B cell (primary cell): ENCODE measurements at regions not wholly inside any gene's neighbourhood (a gene's known extent, or its start where the extent isn't known, plus 50 kb on each side); places are given as distances from the start of the nearest gene placed in this dataset.

Experiments
- ATAC-seq: fragments of 200-7000 bp; cut with Tn5 transposase; one replicate; pipeline ENCODE4 v1.10.0; 2021; ENCODE audit warnings: low read depth, mild to moderate bottlenecking, moderate number of reproducible peaks, moderate library complexity
- CTCF ChIA-PET: fragments of 350-600 bp; sonication (Branson Sonifier 250); formaldehyde crosslinking; loops from one replicate; lab custom pipeline; 2021; ENCODE audit warnings: antibody characterized with exemption, inconsistent platforms; lab: Charles Lee
- POLR2A ChIA-PET: fragments of 350-600 bp; sonication (Branson Sonifier 250); formaldehyde crosslinking; loops from one replicate; lab custom pipeline; 2021; ENCODE audit warnings: antibody characterized with exemption; lab: Charles Lee
- DNase-seq: peaks from one replicate; pipeline ENCODE4 v3.0.0; 2013
- H2AFZ ChIP-seq: 2 replicates; pipeline ENCODE4 v1.6.1; 2012; ENCODE audit warnings: mild to moderate bottlenecking, low read depth, low read length; ENCODE audit not compliant: insufficient read depth, poor library complexity, severe bottlenecking
- H3K27ac ChIP-seq, 2 donors: 1 replicate in 1 of 2; 2 replicates in 1 of 2; pipeline ENCODE4 v1.5.1; 2012 to 2013; ENCODE audit warnings: low read length in 2 of 2, mild to moderate bottlenecking in 2 of 2, moderate library complexity in 1 of 2
- H3K27me3 ChIP-seq, 4 experiments: fragments of 200-600 bp in 1 of 4; sonication (generic) in 1 of 4; replicated peaks in 1 of 4; 1 replicate in 2 of 4; 2 replicates in 2 of 4; pipeline versions ENCODE4 v1.6.1 to v1.7.0; 2013 to 2016; ENCODE audit warnings: low read length in 3 of 4, mild to moderate bottlenecking in 2 of 4, mixed read lengths in 1 of 4, moderate library complexity in 1 of 4; ENCODE audit not compliant: insufficient read depth in 4 of 4, control insufficient read depth in 3 of 4; ENCODE audit errors: control extremely low read depth in 1 of 4
- H3K36me3 ChIP-seq, 2 experiments: replicated peaks in 1 of 2; 1 replicate in 1 of 2; 2 replicates in 1 of 2; pipeline versions ENCODE4 v1.6.1 to v1.7.1; 2013; ENCODE audit warnings: low read length in 1 of 2; ENCODE audit not compliant: insufficient read depth in 2 of 2, control insufficient read depth in 1 of 2; ENCODE audit errors: control extremely low read depth in 1 of 2, extremely low read depth in 1 of 2
- H3K4me1 ChIP-seq, 2 donors: fragments of 200-600 bp in 1 of 2; sonication (generic) in 1 of 2; 1 replicate in 1 of 2; 2 replicates in 1 of 2; pipeline versions ENCODE4 v1.5.1 to v1.6.1; 2013 to 2017; ENCODE audit warnings: low read length in 2 of 2; ENCODE audit not compliant: control insufficient read depth in 2 of 2, insufficient read depth in 2 of 2
- H3K4me2 ChIP-seq: replicated peaks from 2 replicates; pipeline ENCODE3; 2012; ENCODE audit warnings: mild to moderate bottlenecking, low read depth, low read length; ENCODE audit not compliant: poor library complexity, severe bottlenecking
- H3K4me3 ChIP-seq, 5 experiments: fragments of 200-600 bp in 1 of 5; sonication (generic) in 1 of 5; 1 replicate in 3 of 5; 2 replicates in 2 of 5; pipeline versions ENCODE4 v1.5.1 to v1.7.0; 2011 to 2016; ENCODE audit warnings: low read length in 4 of 5, mild to moderate bottlenecking in 4 of 5, low read depth in 2 of 5, control low read depth in 1 of 5, moderate library complexity in 1 of 5; ENCODE audit not compliant: insufficient read depth in 1 of 5; ENCODE audit errors: control extremely low read depth in 1 of 5, extremely low read depth in 1 of 5
- H3K79me2 ChIP-seq: fragments of 200-600 bp; sonication (generic); one replicate; pipeline ENCODE4 v1.6.0; 2016; ENCODE audit warnings: low read length; ENCODE audit not compliant: control insufficient read depth, insufficient read depth
- H3K9ac ChIP-seq: fragments of 200-600 bp; sonication (generic); 2 replicates; pipeline ENCODE4 v1.6.1; 2017; ENCODE audit warnings: mild to moderate bottlenecking, low read length, moderate library complexity
- H3K9me3 ChIP-seq, 3 donors: one replicate each; pipeline versions ENCODE4 v1.6.1 to v1.7.1; 2013; ENCODE audit warnings: low read length in 2 of 3; ENCODE audit not compliant: control insufficient read depth in 2 of 3, insufficient read depth in 1 of 3; ENCODE audit errors: control extremely low read depth in 1 of 3
- H4K20me1 ChIP-seq: 2 replicates; pipeline ENCODE4 v1.6.0; 2012; ENCODE audit warnings: mild to moderate bottlenecking, low read length; ENCODE audit not compliant: insufficient read depth, control insufficient read depth, poor library complexity, severe bottlenecking
- H3K27ac Mint-ChIP-seq: one replicate; pipeline ENCODE4 v1.8.0; 2021; ENCODE audit warnings: mixed read lengths
- H3K27me3 Mint-ChIP-seq: one replicate; pipeline ENCODE4 v1.8.0; 2021; ENCODE audit warnings: mixed read lengths
- H3K4me1 Mint-ChIP-seq: one replicate; pipeline ENCODE4 v1.8.0; 2021; ENCODE audit warnings: mixed read lengths
- H3K4me3 Mint-ChIP-seq: one replicate; pipeline ENCODE4 v1.8.0; 2021; ENCODE audit warnings: mixed read lengths
- H3K9me3 Mint-ChIP-seq: one replicate; pipeline ENCODE4 v1.8.0; 2022; ENCODE audit warnings: mixed read lengths; ENCODE audit not compliant: insufficient read depth
- CTCF ChIP-seq: fragments of 200-600 bp; IDR thresholded peaks from one replicate; pipeline ENCODE4 v1.8.0; 2022; ENCODE audit warnings: antibody characterized with exemption, mild to moderate bottlenecking
- EZH2 ChIP-seq: IDR thresholded peaks from 2 replicates; pipeline ENCODE4 v1.6.1; 2012; ENCODE audit warnings: borderline replicate concordance, low read depth, mild to moderate bottlenecking, moderate library complexity, low read length; ENCODE audit not compliant: insufficient read depth, poor library complexity, severe bottlenecking
- WGBS: methylation state at CpG from one replicate; pipeline ENCODE4 v1.1.5; 2013; ENCODE audit warnings: missing lambda C conversion rate; ENCODE audit not compliant: insufficient coverage; 5-methylcytosine and 5-hydroxymethylcytosine counted together
- intact Hi-C: fragments of 100-400 bp; cut with micrococcal nuclease; formaldehyde crosslinking; loops from one replicate; pipeline ENCODE4 v1.10.0; 2022

DNA sequence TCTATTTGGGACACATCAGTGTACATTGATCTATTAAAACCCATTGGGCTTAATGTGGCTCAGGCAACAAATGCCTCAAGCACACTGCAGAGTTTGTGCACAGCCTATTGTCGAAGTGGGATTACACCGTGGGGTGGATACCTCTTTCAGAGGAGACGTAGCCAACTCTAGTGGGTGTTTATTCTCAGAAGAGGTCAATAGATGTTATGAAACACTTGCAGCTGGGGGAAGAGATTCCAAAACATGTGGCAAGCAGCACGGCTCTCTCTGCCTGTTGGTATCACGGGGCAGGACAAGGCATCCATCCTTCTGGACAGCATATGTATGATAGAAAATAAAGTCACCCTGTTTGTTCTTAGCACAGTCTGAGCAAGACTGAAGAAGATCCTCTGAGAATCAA, 121.4 kb upstream of the COPS8 start:
- Histone ChIP-seq H3K4me2 (no peak overlapping the region), H3K9ac (no peak overlapping the region), H4K20me1 (no peaks in the 10 kb centered on the region), H3K4me1 (no peaks in the 10 kb centered on the region), H3K27me3 (no peaks in the 10 kb centered on the region), H3K36me3 (no peaks in the 10 kb centered on the region), H3K27ac (no peak overlapping the region), H3K79me2 (no peaks in the 10 kb centered on the region), H2AFZ (no peak overlapping the region), H3K4me3 (no peak overlapping the region), H3K9me3 (no peaks in the 10 kb centered on the region)
- TF ChIP-seq CTCF (no peak), EZH2 (no peak)
- H3K27me3 Mint-ChIP-seq: peaks cover 4% of the 10 kb centered on the region
- no peak for DNase-seq
- intact Hi-C loops: no loop called here
- no peaks in the 10 kb centered on the region for H3K4me1 Mint-ChIP-seq
- WGBS: 95% methylated on average over 4 of the region's 5 CpGs
- no peak overlapping the region for H3K27ac Mint-ChIP-seq
- POLR2A ChIA-PET: no interaction called here
- CTCF ChIA-PET: no interaction called here
- no peaks in the 10 kb centered on the region for H3K9me3 Mint-ChIP-seq
- ATAC-seq: no peak
- H3K4me3 Mint-ChIP-seq: no peak overlapping the region

DNA sequence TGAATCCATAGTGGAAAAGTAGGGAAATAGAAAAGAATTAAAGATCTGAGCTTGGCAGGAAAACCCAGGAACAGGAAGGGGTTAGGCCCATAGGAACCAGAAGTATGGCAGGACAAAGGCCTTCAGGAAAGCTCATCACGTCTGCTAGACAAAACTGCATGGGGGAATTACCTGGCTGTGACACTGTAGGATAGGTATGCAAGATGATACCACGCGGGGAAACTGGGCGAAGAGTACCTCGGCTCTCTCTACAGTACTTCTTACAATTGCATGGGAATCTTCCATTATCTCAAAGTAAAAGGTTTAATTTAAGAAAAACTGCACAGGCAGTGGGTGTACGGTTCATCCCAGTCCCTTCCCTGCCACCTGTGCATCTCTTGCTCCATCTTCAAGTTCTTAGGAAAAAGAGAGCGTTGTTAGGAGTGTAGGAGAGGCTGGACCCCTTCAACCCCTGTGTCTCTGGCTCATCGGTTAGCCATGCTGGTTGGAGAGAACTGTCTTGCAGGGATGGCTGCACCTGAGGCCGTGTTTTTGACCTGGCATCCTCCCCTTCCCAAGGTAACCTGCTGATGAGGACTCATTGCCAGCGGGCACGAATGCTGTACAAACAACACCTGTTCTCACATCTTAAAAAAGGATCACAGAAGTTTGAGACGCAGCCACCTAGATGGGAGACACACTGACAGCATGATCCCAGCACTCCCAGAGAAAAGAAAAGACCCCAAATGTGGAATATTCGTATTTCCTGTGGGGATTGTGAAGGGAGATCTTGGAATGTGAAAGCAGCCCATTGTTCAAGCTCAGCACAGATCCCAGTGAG, 120.5 kb upstream of the COPS8 start:
- intact Hi-C loops: no loop called here
- WGBS: 90% methylated on average over 5 of the region's 13 CpGs
- ChIA-PET POLR2A (no interaction called here), CTCF (no interaction called here)
- H3K4me3 Mint-ChIP-seq: no peak overlapping the region
- Histone ChIP-seq H3K79me2 (no peaks in the 10 kb centered on the region), H4K20me1 (no peaks in the 10 kb centered on the region), H3K9me3 (no peaks in the 10 kb centered on the region), H3K4me2 (no peak overlapping the region), H3K36me3 (no peaks in the 10 kb centered on the region), H3K27me3 (no peaks in the 10 kb centered on the region), H3K4me1 (no peaks in the 10 kb centered on the region), H2AFZ (no peak overlapping the region), H3K4me3 (no peak overlapping the region), H3K27ac (no peak overlapping the region), H3K9ac (no peak overlapping the region)
- no peak for DNase-seq
- no peak overlapping the region for H3K27ac Mint-ChIP-seq
- H3K27me3 Mint-ChIP-seq: peaks cover 4% of the 10 kb centered on the region
- no peak for ATAC-seq
- no peaks in the 10 kb centered on the region for H3K9me3 Mint-ChIP-seq
- TF ChIP-seq EZH2 (no peak), CTCF (no peak)
- no peaks in the 10 kb centered on the region for H3K4me1 Mint-ChIP-seq
